ENCODE measurements at regions not wholly inside any gene's neighbourhood (a gene's known extent, or its start where the extent isn't known, plus 50 kb on each side); places are given as distances from the start of the nearest gene placed in this dataset.

- TF ChIP-seq POLR2A (IDR thresholded peaks at IDR 0.05): no peak
- TF ChIP-seq CTCF (IDR thresholded peaks at IDR 0.05): no peak
Measured at GRCh38 chr1:29428997-29429396, 192.7 kb downstream of the PTPRU start.
